ENCODE measurements at regions not wholly inside any gene's neighbourhood (a gene's known extent, or its start where the extent isn't known, plus 50 kb on each side); places are given as distances from the start of the nearest gene placed in this dataset.

DNA sequence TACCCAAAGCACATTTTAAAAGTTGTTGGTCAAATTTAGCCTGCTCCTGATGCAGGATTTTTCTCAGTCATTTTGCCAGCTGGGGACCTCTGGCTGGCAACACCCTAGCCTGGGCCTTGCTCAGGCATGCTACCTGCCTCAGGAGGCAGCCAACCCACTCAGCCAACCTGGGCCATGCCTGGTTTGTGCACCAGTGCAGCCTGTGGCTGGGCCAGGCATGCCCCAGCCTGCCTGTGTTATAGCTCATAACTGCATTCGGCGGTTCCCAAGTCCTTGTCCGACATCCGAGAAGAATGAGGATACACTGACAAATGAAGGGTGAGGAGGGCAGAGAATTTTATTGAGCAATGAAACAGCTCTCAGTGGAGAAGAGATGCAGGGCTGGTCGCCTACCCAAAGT is 608.0 kb downstream of the SUCLG1 start:
- TF ChIP-seq GATA3 (IDR thresholded peaks at IDR 0.05; ENCODE audit: low read depth, low read length), result no peak
- no peak for TF ChIP-seq GATA2 (IDR thresholded peaks at IDR 0.05; ENCODE audit: low read depth, low read length)

Measured in SH-SY5Y (cell line).